ENCODE measurements at regions not wholly inside any gene's neighbourhood (a gene's known extent, or its start where the extent isn't known, plus 50 kb on each side); places are given as distances from the start of the nearest gene placed in this dataset.
"Not testable (repeated sequence)": the region's sequence is repeated elsewhere in the genome, so short reads cannot be mapped to it uniquely, and the experiment has no call there.

DNA sequence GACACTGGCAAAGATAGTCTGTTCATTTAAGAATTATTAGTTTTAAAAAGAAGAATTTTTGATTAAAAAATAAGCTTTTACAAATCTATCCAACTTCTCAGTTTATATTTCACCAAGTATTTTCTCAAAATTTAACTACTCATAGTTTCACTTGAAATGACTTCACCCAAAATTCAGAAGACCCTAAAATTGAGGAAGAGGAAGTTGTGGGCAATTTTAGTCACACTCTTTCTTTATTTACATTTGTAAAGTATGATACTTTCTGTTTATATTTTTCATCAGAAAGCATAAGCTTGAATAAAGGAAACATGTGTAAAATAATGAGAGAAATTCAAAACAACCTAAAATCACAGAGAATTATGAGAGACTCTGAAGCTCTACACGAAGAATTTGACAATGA is 278.8 kb upstream of the MEIS1 start:
- no peaks in the 10 kb centered on the region for H3K36me3 ChIP-seq
- H3K27me3 ChIP-seq = no peaks in the 10 kb centered on the region
- no peaks in the 10 kb centered on the region for H3K4me1 ChIP-seq (ENCODE audit: control insufficient read depth in 1 of 2, insufficient read depth in 1 of 2, low read depth in 1 of 2, low read length in 1 of 2)
- no peaks in the 10 kb centered on the region for H3K9me3 ChIP-seq
- H3K27ac ChIP-seq = no peak overlapping the region
- no peak overlapping the region for H3K4me3 ChIP-seq (ENCODE audit: low read depth in 1 of 2, low read length in 1 of 2)
- TF ChIP-seq CTCF (IDR thresholded peaks at IDR 0.05) = no peak

- H3K4me1 ChIP-seq (ENCODE audit: control insufficient read depth in 1 of 2, insufficient read depth in 1 of 2, low read depth in 1 of 2, low read length in 1 of 2) = no peaks in the 10 kb centered on the region
- no peak overlapping the region for H3K4me3 ChIP-seq (ENCODE audit: low read depth in 1 of 2, low read length in 1 of 2)
- H3K27me3 ChIP-seq = no peaks in the 10 kb centered on the region
- TF ChIP-seq CTCF (IDR thresholded peaks at IDR 0.05) = no peak
- no peak overlapping the region for H3K27ac ChIP-seq
- H3K36me3 ChIP-seq = no peaks in the 10 kb centered on the region
- H3K9me3 ChIP-seq = no peaks in the 10 kb centered on the region
Measured at GRCh38 chr2:66153941-66154340, 281.0 kb upstream of the MEIS1 start.

- no peaks in the 10 kb centered on the region for H3K36me3 ChIP-seq
- no peaks in the 10 kb centered on the region for H3K4me1 ChIP-seq (ENCODE audit: control insufficient read depth in 1 of 2, insufficient read depth in 1 of 2, low read depth in 1 of 2, low read length in 1 of 2)
- no peaks in the 10 kb centered on the region for H3K27me3 ChIP-seq
- TF ChIP-seq CTCF (IDR thresholded peaks at IDR 0.05) = no peak
- H3K27ac ChIP-seq = no peak overlapping the region
- no peaks in the 10 kb centered on the region for H3K9me3 ChIP-seq
- no peak overlapping the region for H3K4me3 ChIP-seq (ENCODE audit: low read depth in 1 of 2, low read length in 1 of 2)
Measured at GRCh38 chr2:66145490-66145889, 289.4 kb upstream of the MEIS1 start.

- not testable (repeated sequence) for H3K27me3 ChIP-seq; H3K27ac ChIP-seq; H3K4me3 ChIP-seq (ENCODE audit: low read depth in 1 of 2, low read length in 1 of 2); H3K36me3 ChIP-seq; H3K9me3 ChIP-seq; H3K4me1 ChIP-seq (ENCODE audit: control insufficient read depth in 1 of 2, insufficient read depth in 1 of 2, low read depth in 1 of 2, low read length in 1 of 2)
Measured at GRCh38 chr2:66144324-66144723, 290.6 kb upstream of the MEIS1 start.

DNA sequence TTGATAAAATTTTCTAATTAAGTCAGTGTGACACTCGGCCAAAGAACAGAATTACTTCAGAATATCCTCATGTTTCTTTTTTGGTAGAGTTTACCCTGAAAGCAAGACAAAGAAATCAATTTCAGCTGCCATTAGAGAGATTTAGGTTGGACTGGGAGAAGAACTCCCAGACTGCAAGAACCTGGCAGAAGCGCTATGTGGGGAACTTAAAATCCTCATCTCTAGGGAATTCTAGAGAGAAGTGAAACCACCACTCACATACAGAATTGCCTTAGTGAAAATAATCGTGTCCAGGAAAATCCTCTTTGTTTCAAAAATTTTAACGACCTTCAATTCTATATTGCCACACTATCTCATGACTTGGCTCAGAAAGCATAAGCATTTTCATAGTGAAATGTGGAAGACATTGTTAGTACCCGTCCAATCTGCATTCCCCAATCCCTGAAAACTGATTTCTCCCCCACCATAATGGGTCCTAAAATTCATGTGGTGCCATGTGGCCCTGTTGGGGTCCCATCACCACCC is 297.3 kb upstream of the MEIS1 start:
- Histone ChIP-seq H3K36me3 (no peaks in the 10 kb centered on the region), H3K9me3 (no peaks in the 10 kb centered on the region), H3K27me3 (no peaks in the 10 kb centered on the region), H3K4me1 (ENCODE audit: control insufficient read depth in 1 of 2, insufficient read depth in 1 of 2, low read depth in 1 of 2, low read length in 1 of 2) (no peaks in the 10 kb centered on the region), H3K4me3 (ENCODE audit: low read depth in 1 of 2, low read length in 1 of 2) (no peak overlapping the region), H3K27ac (no peak overlapping the region)
- no peak for TF ChIP-seq CTCF (IDR thresholded peaks at IDR 0.05)

- no peak overlapping the region for H3K4me3 ChIP-seq (ENCODE audit: low read depth in 1 of 2, low read length in 1 of 2)
- H3K9me3 ChIP-seq = no peaks in the 10 kb centered on the region
- H3K27ac ChIP-seq = no peak overlapping the region
Measured at GRCh38 chr2:66134138-66134701, 300.7 kb upstream of the MEIS1 start.

More at GRCh38 chr2:66134138-66134701, 300.7 kb upstream of the MEIS1 start:
- Histone ChIP-seq H3K27me3 (no peaks in the 10 kb centered on the region), H3K36me3 (no peaks in the 10 kb centered on the region), H3K4me1 (ENCODE audit: control insufficient read depth in 1 of 2, insufficient read depth in 1 of 2, low read depth in 1 of 2, low read length in 1 of 2) (no peaks in the 10 kb centered on the region)
- TF ChIP-seq CTCF (IDR thresholded peaks at IDR 0.05) = no peak
